AG09309 (cell line): ENCODE measurements at regions not wholly inside any gene's neighbourhood (a gene's known extent, or its start where the extent isn't known, plus 50 kb on each side); places are given as distances from the start of the nearest gene placed in this dataset.

Source experiments
- DNase-seq: peaks from one replicate; pipeline ENCODE4 v3.0.0-alpha.2; 2010; ENCODE audit warnings: low read depth
- H3K4me3 ChIP-seq: 2 replicates; pipeline ENCODE4 v1.5.1; 2011; ENCODE audit warnings: mild to moderate bottlenecking, low read depth, low read length, moderate library complexity; ENCODE audit not compliant: control insufficient read depth
- TF ChIP-seq, protein P1 (sequence below): IDR thresholded peaks from 2 replicates; pipeline ENCODE4 v1.5.1; 2011; ENCODE audit warnings: mild to moderate bottlenecking, low read depth, low read length, inconsistent platforms; ENCODE audit not compliant: insufficient read depth, control insufficient read depth; ENCODE audit errors: missing control alignments

- TF ChIP-seq, protein P1, sequence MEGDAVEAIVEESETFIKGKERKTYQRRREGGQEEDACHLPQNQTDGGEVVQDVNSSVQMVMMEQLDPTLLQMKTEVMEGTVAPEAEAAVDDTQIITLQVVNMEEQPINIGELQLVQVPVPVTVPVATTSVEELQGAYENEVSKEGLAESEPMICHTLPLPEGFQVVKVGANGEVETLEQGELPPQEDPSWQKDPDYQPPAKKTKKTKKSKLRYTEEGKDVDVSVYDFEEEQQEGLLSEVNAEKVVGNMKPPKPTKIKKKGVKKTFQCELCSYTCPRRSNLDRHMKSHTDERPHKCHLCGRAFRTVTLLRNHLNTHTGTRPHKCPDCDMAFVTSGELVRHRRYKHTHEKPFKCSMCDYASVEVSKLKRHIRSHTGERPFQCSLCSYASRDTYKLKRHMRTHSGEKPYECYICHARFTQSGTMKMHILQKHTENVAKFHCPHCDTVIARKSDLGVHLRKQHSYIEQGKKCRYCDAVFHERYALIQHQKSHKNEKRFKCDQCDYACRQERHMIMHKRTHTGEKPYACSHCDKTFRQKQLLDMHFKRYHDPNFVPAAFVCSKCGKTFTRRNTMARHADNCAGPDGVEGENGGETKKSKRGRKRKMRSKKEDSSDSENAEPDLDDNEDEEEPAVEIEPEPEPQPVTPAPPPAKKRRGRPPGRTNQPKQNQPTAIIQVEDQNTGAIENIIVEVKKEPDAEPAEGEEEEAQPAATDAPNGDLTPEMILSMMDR: no peak
- DNase-seq: no peak
These were observed 59.2 kb upstream of the TRAK1 start for GRCh38 chr3:42031808-42032480.

DNA sequence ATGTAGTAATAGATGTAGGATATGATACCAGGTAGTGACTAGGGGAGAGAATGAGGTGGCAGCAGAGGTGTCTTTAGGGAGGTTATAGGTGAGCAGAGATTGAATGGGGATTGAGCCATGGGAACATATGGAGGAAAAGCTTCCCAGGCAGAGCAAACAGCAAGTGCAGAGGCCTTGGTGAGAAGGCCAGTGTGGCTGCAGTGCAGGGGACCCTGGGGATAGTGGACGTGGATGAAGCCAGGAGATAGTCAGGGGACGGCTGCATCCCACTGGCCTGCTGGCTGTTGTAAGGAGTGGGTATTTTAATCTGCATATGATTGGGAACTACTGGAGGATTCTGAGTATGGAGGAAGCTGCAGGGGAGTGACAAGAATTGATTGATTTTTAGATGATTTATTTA, 62.7 kb upstream of the TRAK1 start:
- no peak for DNase-seq
- TF ChIP-seq, protein P1: no peak
- H3K4me3 ChIP-seq: no peak overlapping the region

More at GRCh38 chr3:42031808-42032480, 59.2 kb upstream of the TRAK1 start:
- H3K4me3 ChIP-seq: no peak overlapping the region

DNA sequence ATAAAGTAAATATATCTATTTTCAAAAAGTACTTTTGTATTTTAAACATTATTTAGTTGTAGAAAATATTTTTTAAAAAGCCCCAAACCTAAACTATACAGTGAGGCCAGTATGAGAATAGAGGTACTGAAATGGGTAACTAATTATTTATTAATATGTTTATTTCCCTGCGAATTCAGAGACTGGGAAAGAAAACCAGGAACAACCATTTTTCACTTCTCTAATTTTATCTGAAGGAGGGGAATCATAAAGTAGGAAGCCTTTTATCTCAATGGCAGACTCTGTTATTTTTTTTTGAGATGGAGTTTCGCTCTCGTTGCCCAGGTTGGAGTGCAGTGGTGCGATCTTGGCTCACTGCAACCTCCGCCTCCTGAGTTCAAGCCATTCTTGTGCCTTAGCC, 63.6 kb upstream of the TRAK1 start:
- no peak for DNase-seq
- TF ChIP-seq, protein P1: no peak
- no peak overlapping the region for H3K4me3 ChIP-seq

DNA sequence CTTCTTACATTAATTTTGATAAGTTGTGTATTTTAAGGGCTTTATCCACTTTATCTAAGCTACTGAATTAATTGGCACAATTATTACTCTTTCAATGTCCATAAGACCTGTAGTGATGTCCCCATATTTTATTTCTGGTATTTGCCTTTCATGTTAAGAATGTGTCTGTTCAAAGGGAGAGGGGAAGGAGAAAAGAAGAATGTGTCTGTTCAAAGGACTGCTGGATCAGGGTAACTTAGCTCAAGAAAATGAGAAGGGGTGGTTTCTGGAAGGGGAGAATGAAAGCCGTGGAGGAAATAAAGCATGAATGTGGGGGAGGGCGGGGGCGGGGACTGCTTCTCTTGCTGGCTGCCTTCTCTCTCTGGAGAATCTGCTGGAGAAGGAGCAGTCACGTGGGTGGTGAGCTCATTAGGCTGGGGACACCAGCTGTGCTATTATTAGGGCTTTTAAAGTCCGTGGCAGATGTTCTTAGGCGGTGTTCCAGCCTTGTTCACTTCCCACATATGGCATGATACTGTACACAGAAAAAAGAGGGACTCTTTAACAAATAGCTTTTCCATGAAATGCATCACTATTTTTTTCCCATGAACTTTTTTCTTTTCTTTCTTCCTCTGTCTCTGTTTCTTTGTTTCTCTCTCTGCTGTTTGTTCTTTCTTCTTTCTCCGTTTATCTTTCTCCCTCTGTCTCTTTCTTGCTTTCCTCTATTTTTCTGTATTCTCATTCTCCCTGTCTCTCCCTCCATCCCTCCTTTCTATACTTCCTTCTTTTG, 63.7 kb upstream of the ULK4 start:
- DNase-seq: peak; percentile 89
- TF ChIP-seq, protein P1: no peak
- H3K4me3 ChIP-seq: no peak overlapping the region; the same call in 1 of the 2 replicates

GRCh38 chr3:42024591-42025351, 62.9 kb upstream of the ULK4 start:
- no peak for DNase-seq
- H3K4me3 ChIP-seq: no peak overlapping the region
- TF ChIP-seq, protein P1: no peak

GRCh38 chr3:42023380-42023779, 61.5 kb upstream of the ULK4 start:
- no peak for DNase-seq
- H3K4me3 ChIP-seq: no peak overlapping the region
- TF ChIP-seq, protein P1: no peak
